ENCODE measurements at regions not wholly inside any gene's neighbourhood (a gene's known extent, or its start where the extent isn't known, plus 50 kb on each side); places are given as distances from the start of the nearest gene placed in this dataset.

- TF ChIP-seq EZH2 (IDR thresholded peaks at IDR 0.05; ENCODE audit: low read depth, unreplicated experiment) (no peak), ZNF331 (CRISPR knock-in tag; IDR thresholded peaks at IDR 0.05; ENCODE audit: low read depth) (no peak), CREB1 (CRISPR knock-in tag; IDR thresholded peaks at IDR 0.05; ENCODE audit: low read depth) (no peak), STAT1 (IDR thresholded peaks at IDR 0.05; ENCODE audit: unreplicated experiment) (no peak), REST (IDR thresholded peaks at IDR 0.05; ENCODE audit: unreplicated experiment) (no peak), EZH2phosphoT487 (IDR thresholded peaks at IDR 0.05; ENCODE audit: unreplicated experiment) (no peak), POLR2AphosphoS5 (IDR thresholded peaks at IDR 0.05; ENCODE audit: low read depth) (no peak), JUNB (IDR thresholded peaks at IDR 0.05; ENCODE audit: unreplicated experiment) (no peak)
- TF ChIP-seq, protein P1, sequence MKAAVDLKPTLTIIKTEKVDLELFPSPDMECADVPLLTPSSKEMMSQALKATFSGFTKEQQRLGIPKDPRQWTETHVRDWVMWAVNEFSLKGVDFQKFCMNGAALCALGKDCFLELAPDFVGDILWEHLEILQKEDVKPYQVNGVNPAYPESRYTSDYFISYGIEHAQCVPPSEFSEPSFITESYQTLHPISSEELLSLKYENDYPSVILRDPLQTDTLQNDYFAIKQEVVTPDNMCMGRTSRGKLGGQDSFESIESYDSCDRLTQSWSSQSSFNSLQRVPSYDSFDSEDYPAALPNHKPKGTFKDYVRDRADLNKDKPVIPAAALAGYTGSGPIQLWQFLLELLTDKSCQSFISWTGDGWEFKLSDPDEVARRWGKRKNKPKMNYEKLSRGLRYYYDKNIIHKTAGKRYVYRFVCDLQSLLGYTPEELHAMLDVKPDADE (IDR thresholded peaks at IDR 0.05) = no peak
Measured at GRCh38 chr14:65329911-65330310, 82.6 kb upstream of the FUT8 start (continued).

DNA sequence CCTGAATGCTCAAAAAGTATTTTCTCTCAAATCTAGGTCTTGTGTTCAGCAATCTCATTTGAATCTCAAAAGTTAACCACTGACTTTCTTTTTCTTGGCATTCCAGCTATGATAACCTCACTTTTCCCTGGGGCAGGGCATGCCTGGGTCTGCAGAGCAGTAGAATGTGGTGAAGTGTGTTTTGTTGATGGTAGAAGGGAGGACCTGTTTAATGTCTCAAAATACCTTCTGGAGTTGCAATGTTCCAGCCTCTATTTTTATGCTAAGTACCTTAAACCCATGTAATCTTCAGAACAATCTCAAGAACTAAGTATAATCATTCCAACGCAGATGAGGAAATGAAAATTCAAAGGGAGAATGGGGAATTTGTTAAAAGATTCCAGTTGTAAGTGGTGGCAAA, 82.1 kb upstream of the FUT8 start:
- Mint-ChIP-seq H3K36me3 (ENCODE audit: low read depth) (no peaks in the 10 kb centered on the region), H3K27me3 (ENCODE audit: insufficient read depth, low read depth, poor library complexity) (peaks cover 18% of the 10 kb centered on the region), H3K4me1 (peaks cover 24% of the 10 kb centered on the region), H3K4me3 (no peak overlapping the region), H3K27ac (no peak overlapping the region), H3K9me3 (no peaks in the 10 kb centered on the region)
- Histone ChIP-seq H2AFZ (no peak overlapping the region), H3K4me2 (no peak overlapping the region), H3K9me2 (ENCODE audit: insufficient read depth) (no peaks in the 10 kb centered on the region; the same call in 1 of the 2 replicates), H3K4me1 (ENCODE audit: insufficient read depth) (peaks cover 22% of the 10 kb centered on the region), H3F3A (replicated peaks; ENCODE audit: low read depth) (no peaks in the 10 kb centered on the region), H3K27me3 (ENCODE audit: insufficient read depth) (peaks cover 42% of the 10 kb centered on the region), H3K36me3 (ENCODE audit: insufficient read depth) (no peaks in the 10 kb centered on the region), H3K79me2 (replicated peaks; ENCODE audit: insufficient read depth) (no peaks in the 10 kb centered on the region), H4K20me1 (replicated peaks; ENCODE audit: insufficient read depth) (no peaks in the 10 kb centered on the region; the same call in 1 of the 2 replicates), H3K4me3 (no peak overlapping the region), H3K27ac (ENCODE audit: low read depth) (no peak overlapping the region)
- DNase-seq (ENCODE audit: low spot score) = no peak
- ATAC-seq = no peak
- TF ChIP-seq, protein P1 (IDR thresholded peaks at IDR 0.05) = no peak
- TF ChIP-seq, protein P2, sequence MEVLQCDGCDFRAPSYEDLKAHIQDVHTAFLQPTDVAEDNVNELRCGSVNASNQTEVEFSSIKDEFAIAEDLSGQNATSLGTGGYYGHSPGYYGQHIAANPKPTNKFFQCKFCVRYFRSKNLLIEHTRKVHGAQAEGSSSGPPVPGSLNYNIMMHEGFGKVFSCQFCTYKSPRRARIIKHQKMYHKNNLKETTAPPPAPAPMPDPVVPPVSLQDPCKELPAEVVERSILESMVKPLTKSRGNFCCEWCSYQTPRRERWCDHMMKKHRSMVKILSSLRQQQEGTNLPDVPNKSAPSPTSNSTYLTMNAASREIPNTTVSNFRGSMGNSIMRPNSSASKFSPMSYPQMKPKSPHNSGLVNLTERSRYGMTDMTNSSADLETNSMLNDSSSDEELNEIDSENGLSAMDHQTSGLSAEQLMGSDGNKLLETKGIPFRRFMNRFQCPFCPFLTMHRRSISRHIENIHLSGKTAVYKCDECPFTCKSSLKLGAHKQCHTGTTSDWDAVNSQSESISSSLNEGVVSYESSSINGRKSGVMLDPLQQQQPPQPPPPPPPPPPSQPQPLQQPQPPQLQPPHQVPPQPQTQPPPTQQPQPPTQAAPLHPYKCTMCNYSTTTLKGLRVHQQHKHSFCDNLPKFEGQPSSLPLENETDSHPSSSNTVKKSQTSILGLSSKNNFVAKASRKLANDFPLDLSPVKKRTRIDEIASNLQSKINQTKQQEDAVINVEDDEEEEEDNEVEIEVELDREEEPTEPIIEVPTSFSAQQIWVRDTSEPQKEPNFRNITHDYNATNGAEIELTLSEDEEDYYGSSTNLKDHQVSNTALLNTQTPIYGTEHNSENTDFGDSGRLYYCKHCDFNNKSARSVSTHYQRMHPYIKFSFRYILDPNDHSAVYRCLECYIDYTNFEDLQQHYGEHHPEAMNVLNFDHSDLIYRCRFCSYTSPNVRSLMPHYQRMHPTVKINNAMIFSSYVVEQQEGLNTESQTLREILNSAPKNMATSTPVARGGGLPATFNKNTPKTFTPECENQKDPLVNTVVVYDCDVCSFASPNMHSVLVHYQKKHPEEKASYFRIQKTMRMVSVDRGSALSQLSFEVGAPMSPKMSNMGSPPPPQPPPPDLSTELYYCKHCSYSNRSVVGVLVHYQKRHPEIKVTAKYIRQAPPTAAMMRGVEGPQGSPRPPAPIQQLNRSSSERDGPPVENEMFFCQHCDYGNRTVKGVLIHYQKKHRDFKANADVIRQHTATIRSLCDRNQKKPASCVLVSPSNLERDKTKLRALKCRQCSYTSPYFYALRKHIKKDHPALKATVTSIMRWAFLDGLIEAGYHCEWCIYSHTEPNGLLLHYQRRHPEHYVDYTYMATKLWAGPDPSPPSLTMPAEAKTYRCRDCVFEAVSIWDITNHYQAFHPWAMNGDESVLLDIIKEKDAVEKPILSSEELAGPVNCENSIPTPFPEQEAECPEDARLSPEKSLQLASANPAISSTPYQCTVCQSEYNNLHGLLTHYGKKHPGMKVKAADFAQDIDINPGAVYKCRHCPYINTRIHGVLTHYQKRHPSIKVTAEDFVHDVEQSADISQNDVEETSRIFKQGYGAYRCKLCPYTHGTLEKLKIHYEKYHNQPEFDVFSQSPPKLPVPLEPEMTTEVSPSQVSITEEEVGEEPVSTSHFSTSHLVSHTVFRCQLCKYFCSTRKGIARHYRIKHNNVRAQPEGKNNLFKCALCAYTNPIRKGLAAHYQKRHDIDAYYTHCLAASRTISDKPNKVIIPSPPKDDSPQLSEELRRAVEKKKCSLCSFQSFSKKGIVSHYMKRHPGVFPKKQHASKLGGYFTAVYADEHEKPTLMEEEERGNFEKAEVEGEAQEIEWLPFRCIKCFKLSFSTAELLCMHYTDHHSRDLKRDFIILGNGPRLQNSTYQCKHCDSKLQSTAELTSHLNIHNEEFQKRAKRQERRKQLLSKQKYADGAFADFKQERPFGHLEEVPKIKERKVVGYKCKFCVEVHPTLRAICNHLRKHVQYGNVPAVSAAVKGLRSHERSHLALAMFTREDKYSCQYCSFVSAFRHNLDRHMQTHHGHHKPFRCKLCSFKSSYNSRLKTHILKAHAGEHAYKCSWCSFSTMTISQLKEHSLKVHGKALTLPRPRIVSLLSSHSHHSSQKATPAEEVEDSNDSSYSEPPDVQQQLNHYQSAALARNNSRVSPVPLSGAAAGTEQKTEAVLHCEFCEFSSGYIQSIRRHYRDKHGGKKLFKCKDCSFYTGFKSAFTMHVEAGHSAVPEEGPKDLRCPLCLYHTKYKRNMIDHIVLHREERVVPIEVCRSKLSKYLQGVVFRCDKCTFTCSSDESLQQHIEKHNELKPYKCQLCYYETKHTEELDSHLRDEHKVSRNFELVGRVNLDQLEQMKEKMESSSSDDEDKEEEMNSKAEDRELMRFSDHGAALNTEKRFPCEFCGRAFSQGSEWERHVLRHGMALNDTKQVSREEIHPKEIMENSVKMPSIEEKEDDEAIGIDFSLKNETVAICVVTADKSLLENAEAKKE (CRISPR knock-in tag; IDR thresholded peaks at IDR 0.05) = no peak
- TF ChIP-seq, protein P3, sequence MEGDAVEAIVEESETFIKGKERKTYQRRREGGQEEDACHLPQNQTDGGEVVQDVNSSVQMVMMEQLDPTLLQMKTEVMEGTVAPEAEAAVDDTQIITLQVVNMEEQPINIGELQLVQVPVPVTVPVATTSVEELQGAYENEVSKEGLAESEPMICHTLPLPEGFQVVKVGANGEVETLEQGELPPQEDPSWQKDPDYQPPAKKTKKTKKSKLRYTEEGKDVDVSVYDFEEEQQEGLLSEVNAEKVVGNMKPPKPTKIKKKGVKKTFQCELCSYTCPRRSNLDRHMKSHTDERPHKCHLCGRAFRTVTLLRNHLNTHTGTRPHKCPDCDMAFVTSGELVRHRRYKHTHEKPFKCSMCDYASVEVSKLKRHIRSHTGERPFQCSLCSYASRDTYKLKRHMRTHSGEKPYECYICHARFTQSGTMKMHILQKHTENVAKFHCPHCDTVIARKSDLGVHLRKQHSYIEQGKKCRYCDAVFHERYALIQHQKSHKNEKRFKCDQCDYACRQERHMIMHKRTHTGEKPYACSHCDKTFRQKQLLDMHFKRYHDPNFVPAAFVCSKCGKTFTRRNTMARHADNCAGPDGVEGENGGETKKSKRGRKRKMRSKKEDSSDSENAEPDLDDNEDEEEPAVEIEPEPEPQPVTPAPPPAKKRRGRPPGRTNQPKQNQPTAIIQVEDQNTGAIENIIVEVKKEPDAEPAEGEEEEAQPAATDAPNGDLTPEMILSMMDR (conservative IDR thresholded peaks at IDR 0.05; ENCODE audit: low read depth in 2 of 2) = no peak
- TF ChIP-seq ZNF114 (CRISPR knock-in tag; IDR thresholded peaks at IDR 0.05) (no peak), POLR2AphosphoS5 (IDR thresholded peaks at IDR 0.05; ENCODE audit: low read depth) (no peak), EZH2phosphoT487 (IDR thresholded peaks at IDR 0.05; ENCODE audit: unreplicated experiment) (no peak)

Measured in GM23338 (cell line).